Mesothelial cell of epicardium (in vitro differentiated cells): ENCODE measurements at regions not wholly inside any gene's neighbourhood (a gene's known extent, or its start where the extent isn't known, plus 50 kb on each side); places are given as distances from the start of the nearest gene placed in this dataset.

ENCODE experiments used
- DNase-seq, 2 experiments: peaks; one replicate each; pipeline ENCODE4 v3.0.0; 2021; ENCODE audit warnings: low spot score in 2 of 2; ENCODE audit not compliant: unreplicated experiment in 2 of 2
- H3K27ac Mint-ChIP-seq: 2 replicates; pipeline ENCODE4 v1.8.0; 2021; ENCODE audit warnings: mixed read lengths
- H3K27me3 Mint-ChIP-seq: 2 replicates; pipeline ENCODE4 v1.8.0; 2021; ENCODE audit warnings: low read depth, mixed read lengths
- H3K36me3 Mint-ChIP-seq: 2 replicates; pipeline ENCODE4 v1.8.0; 2021; ENCODE audit warnings: mixed read lengths
- H3K4me1 Mint-ChIP-seq: 2 replicates; pipeline ENCODE4 v1.8.0; 2021; ENCODE audit warnings: mixed read lengths
- H3K4me3 Mint-ChIP-seq: 2 replicates; pipeline ENCODE4 v1.8.0; 2021; ENCODE audit warnings: mild to moderate bottlenecking, moderate library complexity, mixed read lengths
- H3K9me3 Mint-ChIP-seq: 2 replicates; pipeline ENCODE4 v1.8.0; 2021; ENCODE audit warnings: mixed read lengths
- TF ChIP-seq, protein P1 (sequence below): fragments of 200-600 bp; sonication (generic); IDR thresholded peaks from one replicate; pipeline ENCODE4 v1.5.0; 2021; ENCODE audit warnings: antibody characterized with exemption; ENCODE audit not compliant: unreplicated experiment

- Mint-ChIP-seq H3K4me3 (no peak overlapping the region), H3K9me3 (no peaks in the 10 kb centered on the region), H3K36me3 (no peaks in the 10 kb centered on the region), H3K27ac (no peak overlapping the region), H3K4me1 (peaks cover 18% of the 10 kb centered on the region), H3K27me3 (no peaks in the 10 kb centered on the region)
- TF ChIP-seq, protein P1, sequence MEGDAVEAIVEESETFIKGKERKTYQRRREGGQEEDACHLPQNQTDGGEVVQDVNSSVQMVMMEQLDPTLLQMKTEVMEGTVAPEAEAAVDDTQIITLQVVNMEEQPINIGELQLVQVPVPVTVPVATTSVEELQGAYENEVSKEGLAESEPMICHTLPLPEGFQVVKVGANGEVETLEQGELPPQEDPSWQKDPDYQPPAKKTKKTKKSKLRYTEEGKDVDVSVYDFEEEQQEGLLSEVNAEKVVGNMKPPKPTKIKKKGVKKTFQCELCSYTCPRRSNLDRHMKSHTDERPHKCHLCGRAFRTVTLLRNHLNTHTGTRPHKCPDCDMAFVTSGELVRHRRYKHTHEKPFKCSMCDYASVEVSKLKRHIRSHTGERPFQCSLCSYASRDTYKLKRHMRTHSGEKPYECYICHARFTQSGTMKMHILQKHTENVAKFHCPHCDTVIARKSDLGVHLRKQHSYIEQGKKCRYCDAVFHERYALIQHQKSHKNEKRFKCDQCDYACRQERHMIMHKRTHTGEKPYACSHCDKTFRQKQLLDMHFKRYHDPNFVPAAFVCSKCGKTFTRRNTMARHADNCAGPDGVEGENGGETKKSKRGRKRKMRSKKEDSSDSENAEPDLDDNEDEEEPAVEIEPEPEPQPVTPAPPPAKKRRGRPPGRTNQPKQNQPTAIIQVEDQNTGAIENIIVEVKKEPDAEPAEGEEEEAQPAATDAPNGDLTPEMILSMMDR, result no peak
- DNase-seq, result no peak
These were observed 271.5 kb downstream of the SOX9 start for GRCh38 chr17:72392056-72393010.

DNA sequence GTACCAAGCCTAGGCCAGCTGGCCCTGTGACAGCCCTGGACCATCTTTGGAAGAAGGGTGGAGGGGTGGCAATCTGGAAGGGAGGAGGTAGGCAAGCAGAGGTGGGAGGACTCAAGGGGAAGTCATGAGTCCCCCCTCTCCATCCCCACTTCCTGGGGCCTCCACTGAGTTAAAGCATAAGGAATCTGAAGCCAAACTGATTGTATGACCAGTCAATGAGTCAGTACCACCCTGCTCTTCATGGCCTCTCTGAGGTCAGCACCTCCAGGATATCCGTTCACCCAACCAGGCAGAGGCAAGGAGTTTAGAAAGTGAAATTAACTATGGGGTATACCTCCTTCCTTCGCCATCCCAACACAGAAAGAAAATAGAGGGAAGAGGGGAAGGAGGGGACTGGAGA, 272.7 kb downstream of the SOX9 start:
- TF ChIP-seq, protein P1, result no peak
- Mint-ChIP-seq H3K27me3 (no peaks in the 10 kb centered on the region), H3K4me1 (peaks cover 10% of the 10 kb centered on the region), H3K36me3 (peaks cover 5% of the 10 kb centered on the region), H3K9me3 (peaks cover 4% of the 10 kb centered on the region), H3K27ac (no peak overlapping the region), H3K4me3 (no peak overlapping the region)
- no peak for DNase-seq

DNA sequence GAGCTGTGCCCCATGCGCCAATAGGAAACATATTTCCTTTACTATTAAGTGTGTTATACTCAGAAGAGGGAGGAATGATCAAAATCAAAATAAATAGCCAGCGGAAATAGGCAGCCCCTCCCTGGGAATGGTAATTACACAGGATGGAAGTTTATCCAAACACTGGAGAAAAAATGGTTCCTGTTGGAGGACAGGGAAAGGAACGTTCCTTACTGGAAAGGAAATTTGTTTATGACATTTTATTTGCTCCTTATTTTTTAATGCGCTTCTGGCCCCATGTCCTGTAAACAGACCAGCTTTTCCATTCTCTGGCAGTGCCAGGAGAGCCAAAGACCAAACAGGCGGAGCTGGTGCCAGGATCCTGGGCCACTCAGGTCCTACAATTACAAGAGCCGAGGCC, 273.7 kb downstream of the SOX9 start:
- Mint-ChIP-seq H3K27me3 (no peaks in the 10 kb centered on the region), H3K4me1 (peaks cover 10% of the 10 kb centered on the region), H3K9me3 (peaks cover 4% of the 10 kb centered on the region), H3K36me3 (peaks cover 5% of the 10 kb centered on the region), H3K27ac (no peak overlapping the region), H3K4me3 (no peak overlapping the region)
- no peak for DNase-seq
- TF ChIP-seq, protein P1, result no peak

GRCh38 chr17:72396121-72396520, 275.3 kb downstream of the SOX9 start:
- DNase-seq, result no peak
- Mint-ChIP-seq H3K36me3 (peaks cover 5% of the 10 kb centered on the region), H3K27ac (no peak overlapping the region), H3K4me3 (no peak overlapping the region), H3K4me1 (peaks cover 9% of the 10 kb centered on the region), H3K9me3 (peaks cover 4% of the 10 kb centered on the region), H3K27me3 (no peaks in the 10 kb centered on the region)
- TF ChIP-seq, protein P1, result no peak

- peaks cover 7% of the 10 kb centered on the region for H3K4me1 Mint-ChIP-seq
- peaks cover 4% of the 10 kb centered on the region for H3K9me3 Mint-ChIP-seq
- peaks cover 7% of the 10 kb centered on the region for H3K36me3 Mint-ChIP-seq
- H3K27me3 Mint-ChIP-seq, result no peaks in the 10 kb centered on the region
- H3K4me3 Mint-ChIP-seq, result no peak overlapping the region
- TF ChIP-seq, protein P1, result no peak
- no peak overlapping the region for H3K27ac Mint-ChIP-seq
- no peak for DNase-seq
These were observed 276.4 kb downstream of the SOX9 start for GRCh38 chr17:72397223-72397667.
